ENCODE measurements at regions not wholly inside any gene's neighbourhood (a gene's known extent, or its start where the extent isn't known, plus 50 kb on each side); places are given as distances from the start of the nearest gene placed in this dataset.

DNA sequence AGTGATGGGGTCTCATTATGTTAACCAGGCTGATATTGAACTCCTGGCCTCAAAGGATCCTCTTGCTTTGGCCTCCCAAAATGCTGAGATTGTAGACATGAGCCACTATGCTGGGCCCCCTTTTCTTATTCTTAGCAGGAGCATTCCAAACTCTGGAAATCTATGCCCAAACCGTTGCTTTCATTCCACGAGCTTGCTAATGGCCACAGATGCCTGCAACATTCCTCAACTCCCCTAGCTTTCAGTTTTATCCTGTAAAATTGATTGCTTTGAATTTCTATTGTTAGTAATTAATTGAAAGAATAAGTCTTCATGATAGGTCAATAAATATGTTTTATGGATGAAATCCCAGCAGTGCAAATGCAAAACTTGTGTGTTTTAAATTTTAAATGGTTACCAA, 564.8 kb upstream of the WWC1 start:
- DNase-seq (ENCODE audit: insufficient read length, low spot score, missing footprints): no peak
- no peak overlapping the region for H3K27ac ChIP-seq (ENCODE audit: low read depth, low read length)
- H3K4me2 ChIP-seq (ENCODE audit: insufficient read depth, low read length): no peak overlapping the region
- no peaks in the 10 kb centered on the region for H4K20me1 ChIP-seq (ENCODE audit: insufficient read depth, low read length)
- no peaks in the 10 kb centered on the region for H3K36me3 ChIP-seq (ENCODE audit: insufficient read depth, low read length)
- peaks cover 16% of the 10 kb centered on the region for H3K4me1 ChIP-seq (ENCODE audit: insufficient read depth, low read length)
- H3K79me2 ChIP-seq (ENCODE audit: insufficient read depth, low read length): no peaks in the 10 kb centered on the region
- H2AFZ ChIP-seq (ENCODE audit: low read length): no peak overlapping the region
- no peak overlapping the region for H3K4me3 ChIP-seq (ENCODE audit: insufficient read depth, low read length)
- no peaks in the 10 kb centered on the region for H3K9me3 ChIP-seq (ENCODE audit: low read depth, low read length)
- H3K27me3 ChIP-seq (ENCODE audit: insufficient read depth, low read length): no peaks in the 10 kb centered on the region
- no peak for TF ChIP-seq CTCF (IDR thresholded peaks at IDR 0.05; ENCODE audit: extremely low read depth, low read depth, low read length)

- no peak for TF ChIP-seq CTCF (IDR thresholded peaks at IDR 0.05; ENCODE audit: extremely low read depth, low read depth, low read length)
Measured at GRCh38 chr5:167730121-167730520, 561.3 kb upstream of the WWC1 start.

GRCh38 chr5:167730656-167731055, 560.8 kb upstream of the WWC1 start:
- H3K4me3 ChIP-seq (ENCODE audit: insufficient read depth, low read length): no peak overlapping the region
- no peaks in the 10 kb centered on the region for H3K79me2 ChIP-seq (ENCODE audit: insufficient read depth, low read length)
- H3K9me3 ChIP-seq (ENCODE audit: low read depth, low read length): no peaks in the 10 kb centered on the region
- peak overlapping the region; percentile 25 for H3K4me2 ChIP-seq (ENCODE audit: insufficient read depth, low read length)
- peaks cover 13% of the 10 kb centered on the region for H3K4me1 ChIP-seq (ENCODE audit: insufficient read depth, low read length)
- peak overlapping the region; percentile 71 for H3K27ac ChIP-seq (ENCODE audit: low read depth, low read length)
- TF ChIP-seq CTCF (IDR thresholded peaks at IDR 0.05; ENCODE audit: extremely low read depth, low read depth, low read length): no peak
- no peak for DNase-seq (ENCODE audit: insufficient read length, low spot score, missing footprints)
- H3K27me3 ChIP-seq (ENCODE audit: insufficient read depth, low read length): no peaks in the 10 kb centered on the region
- H3K36me3 ChIP-seq (ENCODE audit: insufficient read depth, low read length): no peaks in the 10 kb centered on the region
- no peak overlapping the region for H2AFZ ChIP-seq (ENCODE audit: low read length)
- H4K20me1 ChIP-seq (ENCODE audit: insufficient read depth, low read length): no peaks in the 10 kb centered on the region

More at GRCh38 chr5:167730121-167730520, 561.3 kb upstream of the WWC1 start:
- Histone ChIP-seq H3K79me2 (ENCODE audit: insufficient read depth, low read length) (no peaks in the 10 kb centered on the region), H3K4me1 (ENCODE audit: insufficient read depth, low read length) (peaks cover 13% of the 10 kb centered on the region), H3K9me3 (ENCODE audit: low read depth, low read length) (no peaks in the 10 kb centered on the region), H3K36me3 (ENCODE audit: insufficient read depth, low read length) (no peaks in the 10 kb centered on the region), H2AFZ (ENCODE audit: low read length) (no peak overlapping the region), H4K20me1 (ENCODE audit: insufficient read depth, low read length) (no peaks in the 10 kb centered on the region), H3K4me2 (ENCODE audit: insufficient read depth, low read length) (peak overlapping the region; percentile 25), H3K27me3 (ENCODE audit: insufficient read depth, low read length) (no peaks in the 10 kb centered on the region), H3K27ac (ENCODE audit: low read depth, low read length) (peak overlapping the region; percentile 81), H3K4me3 (ENCODE audit: insufficient read depth, low read length) (no peak overlapping the region)
- DNase-seq (ENCODE audit: insufficient read length, low spot score, missing footprints): peak; percentile 84

- no peak overlapping the region for H2AFZ ChIP-seq (ENCODE audit: low read length)
- H4K20me1 ChIP-seq (ENCODE audit: insufficient read depth, low read length): no peaks in the 10 kb centered on the region
- H3K4me2 ChIP-seq (ENCODE audit: insufficient read depth, low read length): no peak overlapping the region
- DNase-seq (ENCODE audit: insufficient read length, low spot score, missing footprints): no peak
- H3K9me3 ChIP-seq (ENCODE audit: low read depth, low read length): no peaks in the 10 kb centered on the region
- no peak for TF ChIP-seq CTCF (IDR thresholded peaks at IDR 0.05; ENCODE audit: extremely low read depth, low read depth, low read length)
- no peaks in the 10 kb centered on the region for H3K36me3 ChIP-seq (ENCODE audit: insufficient read depth, low read length)
- no peak overlapping the region for H3K27ac ChIP-seq (ENCODE audit: low read depth, low read length)
- no peaks in the 10 kb centered on the region for H3K79me2 ChIP-seq (ENCODE audit: insufficient read depth, low read length)
- peaks cover 13% of the 10 kb centered on the region for H3K4me1 ChIP-seq (ENCODE audit: insufficient read depth, low read length)
- no peak overlapping the region for H3K4me3 ChIP-seq (ENCODE audit: insufficient read depth, low read length)
- no peaks in the 10 kb centered on the region for H3K27me3 ChIP-seq (ENCODE audit: insufficient read depth, low read length)
Measured at GRCh38 chr5:167731951-167732350, 559.5 kb upstream of the WWC1 start.
